Panc1 (cell line): ENCODE measurements at regions not wholly inside any gene's neighbourhood (a gene's known extent, or its start where the extent isn't known, plus 50 kb on each side); places are given as distances from the start of the nearest gene placed in this dataset.

ENCODE experiments used
- ATAC-seq: fragments of 200-7000 bp; cut with Tn5 transposase; 2 replicates; pipeline ENCODE4 v1.9.1; 2020; ENCODE audit warnings: mild to moderate bottlenecking, moderate library complexity
- BruUV-seq: library from RNA; stranded (reverse); fragments of 400-500 nt; replicated peaks from 2 replicates; lab custom pipeline; 2021; lab: Mats Ljungman, UMichigan
- CTCF ChIA-PET: fragments of 300-600 bp; sonication (Branson Sonifier 250); formaldehyde crosslinking; loops from one replicate; lab custom pipeline; 2022; ENCODE audit warnings: antibody characterized with exemption; lab: Charles Lee
- POLR2A ChIA-PET: fragments of 300-600 bp; sonication (Branson Sonifier 250); formaldehyde crosslinking; loops from one replicate; lab custom pipeline; 2022; ENCODE audit warnings: antibody characterized with exemption; lab: Charles Lee
- DNase-seq: peaks from one replicate; pipeline ENCODE4 v3.0.0-alpha.2; 2010; ENCODE audit warnings: low read depth, low spot score
- H3K27ac ChIP-seq: 2 replicates; pipeline ENCODE4 v1.5.1; 2011; ENCODE audit warnings: mild to moderate bottlenecking, low read length, inconsistent platforms
- H3K27me3 ChIP-seq: fragments of 200-500 bp; sonication (Bioruptor generic); 2 replicates; pipeline ENCODE4 v1.6.0; 2014; ENCODE audit warnings: low read length, inconsistent platforms; ENCODE audit not compliant: control insufficient read depth, insufficient read depth
- H3K36me3 ChIP-seq: fragments of 200-500 bp; sonication (Bioruptor generic); 2 replicates; pipeline ENCODE4 v1.5.1; 2014; ENCODE audit warnings: inconsistent platforms, mild to moderate bottlenecking, low read length, moderate library complexity; ENCODE audit not compliant: control insufficient read depth, insufficient read depth
- H3K4me1 ChIP-seq: 2 replicates; pipeline ENCODE4 v1.5.1; 2011; ENCODE audit warnings: inconsistent platforms, mild to moderate bottlenecking, low read length, moderate library complexity; ENCODE audit not compliant: control insufficient read depth, insufficient read depth
- H3K4me3 ChIP-seq, 2 experiments: 2 replicates each; pipeline ENCODE4 v1.5.1; 2011 to 2012; ENCODE audit warnings: low read depth in 2 of 2, low read length in 2 of 2, mild to moderate bottlenecking in 2 of 2, inconsistent platforms in 1 of 2, moderate library complexity in 1 of 2
- H3K9me3 ChIP-seq: fragments of 200-500 bp; sonication (Bioruptor generic); 2 replicates; pipeline ENCODE4 v1.5.1; 2014; ENCODE audit warnings: low read depth, mild to moderate bottlenecking, inconsistent platforms, low read length, moderate library complexity; ENCODE audit not compliant: control insufficient read depth, insufficient read depth
- POLR2AphosphoS5 ChIP-seq: IDR thresholded peaks from 2 replicates; pipeline ENCODE4 v1.6.1; 2012; ENCODE audit warnings: mild to moderate bottlenecking, low read depth, low read length, moderate library complexity
- SIN3A ChIP-seq: IDR thresholded peaks from 2 replicates; pipeline ENCODE4 v1.6.1; 2012; ENCODE audit warnings: low read depth, mild to moderate bottlenecking, low read length, moderate library complexity, borderline replicate concordance; ENCODE audit not compliant: insufficient read depth
- TCF7L2 ChIP-seq: IDR thresholded peaks from 2 replicates; pipeline ENCODE4 v1.6.1; 2011; ENCODE audit warnings: mild to moderate bottlenecking, low read depth, low read length, inconsistent platforms
- in situ Hi-C: cut with HindIII; loops from 2 replicates; pipeline ENCODE4 v1.10.0; 2016; ENCODE audit warnings: low sequenced_read_pairs, low pct_unique_long_range_greater_than_20kb
- intact Hi-C: fragments of 100-400 bp; cut with micrococcal nuclease; formaldehyde crosslinking; loops from one replicate; pipeline ENCODE4 v1.10.0; 2022; ENCODE audit not compliant: unreplicated experiment
- TF ChIP-seq, protein P1 (sequence below): fragments of 450-650 bp; IDR thresholded peaks from 2 replicates; pipeline ENCODE4 v1.5.1; 2017; ENCODE audit warnings: mild to moderate bottlenecking
- TF ChIP-seq, protein P2 (sequence below), 2 experiments: IDR thresholded peaks; 2 replicates each; pipeline ENCODE4 v1.6.1; 2011 to 2012; ENCODE audit warnings: low read depth in 2 of 2, control low read depth in 1 of 2, low read length in 1 of 2, mild to moderate bottlenecking in 1 of 2, moderate library complexity in 1 of 2; ENCODE audit not compliant: insufficient read depth in 1 of 2

DNA sequence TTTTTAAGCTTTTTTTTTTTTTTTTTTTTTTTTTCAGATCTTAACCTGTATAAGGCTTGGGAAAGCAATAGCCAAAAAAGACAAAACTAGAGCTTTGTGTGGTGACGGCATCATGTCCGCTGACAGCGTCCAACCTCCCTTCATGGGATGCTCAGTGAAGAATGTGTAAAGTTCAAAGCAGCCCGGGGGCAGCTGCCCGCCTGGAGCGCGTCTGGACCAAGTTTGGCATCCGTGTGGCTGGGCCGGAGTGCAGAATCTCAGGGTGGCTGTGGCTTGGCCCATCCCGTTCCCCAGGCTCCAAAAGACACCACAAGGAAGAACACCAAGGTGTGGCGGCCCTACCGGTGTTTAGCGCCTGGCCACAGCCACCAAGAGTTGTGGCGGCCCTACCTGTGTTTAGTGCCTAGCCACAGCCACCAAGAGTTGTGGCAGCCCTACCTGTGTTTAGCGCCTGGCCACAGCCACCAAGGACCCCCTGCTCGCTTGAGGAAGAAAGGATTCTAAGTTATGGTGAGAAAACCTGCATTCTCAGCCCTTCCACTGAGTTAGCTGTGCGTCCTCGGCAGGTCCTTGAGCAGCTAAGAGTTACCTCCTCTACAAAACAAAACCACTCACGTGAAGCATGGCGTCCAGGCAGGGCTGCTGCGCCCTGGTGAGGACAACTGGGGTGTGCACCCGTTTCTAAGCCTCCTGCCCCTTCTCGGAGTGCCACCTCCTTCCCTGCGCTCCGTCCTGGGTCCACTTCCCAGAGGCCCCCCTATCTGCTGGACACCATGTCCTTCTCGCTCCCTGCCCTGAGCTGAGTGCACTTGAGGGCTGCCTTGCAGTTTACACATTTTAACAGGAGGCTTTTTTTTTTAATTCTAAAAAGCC, 103.6 kb upstream of the SALL3 start:
- Histone ChIP-seq H3K27ac (no peak overlapping the region), H3K9me3 (no peaks in the 10 kb centered on the region), H3K4me1 (no peaks in the 10 kb centered on the region), H3K4me3 (no peak overlapping the region), H3K27me3 (peaks cover 28% of the 10 kb centered on the region), H3K36me3 (no peaks in the 10 kb centered on the region)
- ATAC-seq (no peak), DNase-seq (no peak)
- ChIA-PET POLR2A (no interaction called here), CTCF (interaction anchor here (0.6 to 1.3 kb wide), 7 partner anchors 35 to 1956 kb away, joined by 3 to 12 read pairs (median 3); no protein-coding TSS in a partner anchor)
- in situ Hi-C loops = no loop called here
- BruUV-seq = no TSS peak
- intact Hi-C loops = loop anchor here (5.0 kb wide), 3 partner anchors 111 to 371 kb away; no protein-coding TSS in a partner anchor
- TF ChIP-seq TCF7L2 = no peak
- TF ChIP-seq, protein P1, sequence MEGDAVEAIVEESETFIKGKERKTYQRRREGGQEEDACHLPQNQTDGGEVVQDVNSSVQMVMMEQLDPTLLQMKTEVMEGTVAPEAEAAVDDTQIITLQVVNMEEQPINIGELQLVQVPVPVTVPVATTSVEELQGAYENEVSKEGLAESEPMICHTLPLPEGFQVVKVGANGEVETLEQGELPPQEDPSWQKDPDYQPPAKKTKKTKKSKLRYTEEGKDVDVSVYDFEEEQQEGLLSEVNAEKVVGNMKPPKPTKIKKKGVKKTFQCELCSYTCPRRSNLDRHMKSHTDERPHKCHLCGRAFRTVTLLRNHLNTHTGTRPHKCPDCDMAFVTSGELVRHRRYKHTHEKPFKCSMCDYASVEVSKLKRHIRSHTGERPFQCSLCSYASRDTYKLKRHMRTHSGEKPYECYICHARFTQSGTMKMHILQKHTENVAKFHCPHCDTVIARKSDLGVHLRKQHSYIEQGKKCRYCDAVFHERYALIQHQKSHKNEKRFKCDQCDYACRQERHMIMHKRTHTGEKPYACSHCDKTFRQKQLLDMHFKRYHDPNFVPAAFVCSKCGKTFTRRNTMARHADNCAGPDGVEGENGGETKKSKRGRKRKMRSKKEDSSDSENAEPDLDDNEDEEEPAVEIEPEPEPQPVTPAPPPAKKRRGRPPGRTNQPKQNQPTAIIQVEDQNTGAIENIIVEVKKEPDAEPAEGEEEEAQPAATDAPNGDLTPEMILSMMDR = peak; percentile 74

DNA sequence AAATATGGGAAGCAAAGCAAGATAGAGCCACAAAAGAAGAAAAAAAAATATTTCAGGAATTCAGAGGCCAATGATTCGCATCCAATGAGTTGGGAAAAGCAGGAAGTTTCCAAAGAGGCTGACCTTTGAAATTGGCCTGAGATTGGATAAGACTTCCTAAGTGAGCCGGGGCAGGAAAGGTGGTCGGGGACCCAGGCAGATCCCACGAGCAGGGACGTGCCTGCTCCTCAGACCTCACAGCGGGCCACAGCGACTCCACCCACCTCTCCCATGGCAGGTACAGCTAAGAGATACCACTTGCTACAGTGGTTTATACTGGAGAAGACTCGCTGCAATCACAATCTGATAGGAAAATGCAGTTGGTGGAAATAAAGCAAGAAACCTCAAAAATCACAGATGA, 102.8 kb upstream of the SALL3 start:
- CTCF ChIA-PET = no interaction called here
- in situ Hi-C loops = no loop called here
- intact Hi-C loops = loop anchor here (5.0 kb wide), 3 partner anchors 110 to 370 kb away; no protein-coding TSS in a partner anchor

DNA sequence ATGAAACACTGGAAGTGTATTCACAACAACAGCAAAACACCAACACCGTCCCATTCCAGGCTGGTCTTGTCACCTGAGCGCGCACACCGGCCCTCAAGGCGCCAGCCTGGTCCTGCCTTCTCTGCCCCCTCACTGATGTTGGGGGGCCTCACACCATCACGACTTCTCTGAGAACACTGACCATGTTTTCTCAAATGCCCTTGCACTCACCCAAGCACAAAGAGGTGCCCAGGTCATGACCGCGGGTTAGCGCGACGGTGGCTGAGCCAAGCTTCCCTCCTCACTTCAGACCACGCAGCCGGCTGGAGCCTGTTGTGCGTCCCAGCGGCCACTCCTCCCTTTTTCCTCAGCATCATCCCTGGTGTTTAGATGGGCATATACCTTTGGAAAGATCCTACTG, 101.3 kb upstream of the SALL3 start:
- CTCF ChIA-PET = no interaction called here
- Histone ChIP-seq H3K36me3 (no peaks in the 10 kb centered on the region), H3K27ac (no peak overlapping the region), H3K9me3 (no peaks in the 10 kb centered on the region), H3K27me3 (peaks cover 23% of the 10 kb centered on the region), H3K4me1 (no peaks in the 10 kb centered on the region), H3K4me3 (no peak overlapping the region)
- intact Hi-C loops = loop anchor here (5.0 kb wide), 3 partner anchors 109 to 369 kb away; no protein-coding TSS in a partner anchor
- in situ Hi-C loops = no loop called here
- BruUV-seq = no TSS peak
- DNase-seq (no peak), ATAC-seq (no peak)
- TF ChIP-seq, protein P2, sequence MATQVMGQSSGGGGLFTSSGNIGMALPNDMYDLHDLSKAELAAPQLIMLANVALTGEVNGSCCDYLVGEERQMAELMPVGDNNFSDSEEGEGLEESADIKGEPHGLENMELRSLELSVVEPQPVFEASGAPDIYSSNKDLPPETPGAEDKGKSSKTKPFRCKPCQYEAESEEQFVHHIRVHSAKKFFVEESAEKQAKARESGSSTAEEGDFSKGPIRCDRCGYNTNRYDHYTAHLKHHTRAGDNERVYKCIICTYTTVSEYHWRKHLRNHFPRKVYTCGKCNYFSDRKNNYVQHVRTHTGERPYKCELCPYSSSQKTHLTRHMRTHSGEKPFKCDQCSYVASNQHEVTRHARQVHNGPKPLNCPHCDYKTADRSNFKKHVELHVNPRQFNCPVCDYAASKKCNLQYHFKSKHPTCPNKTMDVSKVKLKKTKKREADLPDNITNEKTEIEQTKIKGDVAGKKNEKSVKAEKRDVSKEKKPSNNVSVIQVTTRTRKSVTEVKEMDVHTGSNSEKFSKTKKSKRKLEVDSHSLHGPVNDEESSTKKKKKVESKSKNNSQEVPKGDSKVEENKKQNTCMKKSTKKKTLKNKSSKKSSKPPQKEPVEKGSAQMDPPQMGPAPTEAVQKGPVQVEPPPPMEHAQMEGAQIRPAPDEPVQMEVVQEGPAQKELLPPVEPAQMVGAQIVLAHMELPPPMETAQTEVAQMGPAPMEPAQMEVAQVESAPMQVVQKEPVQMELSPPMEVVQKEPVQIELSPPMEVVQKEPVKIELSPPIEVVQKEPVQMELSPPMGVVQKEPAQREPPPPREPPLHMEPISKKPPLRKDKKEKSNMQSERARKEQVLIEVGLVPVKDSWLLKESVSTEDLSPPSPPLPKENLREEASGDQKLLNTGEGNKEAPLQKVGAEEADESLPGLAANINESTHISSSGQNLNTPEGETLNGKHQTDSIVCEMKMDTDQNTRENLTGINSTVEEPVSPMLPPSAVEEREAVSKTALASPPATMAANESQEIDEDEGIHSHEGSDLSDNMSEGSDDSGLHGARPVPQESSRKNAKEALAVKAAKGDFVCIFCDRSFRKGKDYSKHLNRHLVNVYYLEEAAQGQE (IDR thresholded peaks at IDR 0.05; ENCODE audit: insufficient read depth in 1 of 2, low read depth in 2 of 2, low read length in 1 of 2) = no peak
- TF ChIP-seq TCF7L2 = no peak
- TF ChIP-seq, protein P1 = no peak
- no peak for TF ChIP-seq SIN3A
- no peak for TF ChIP-seq POLR2AphosphoS5
- POLR2A ChIA-PET = no interaction called here

More for the DNA sequence above, 102.8 kb upstream of the SALL3 start:
- Histone ChIP-seq H3K9me3 (no peaks in the 10 kb centered on the region), H3K27ac (no peak overlapping the region), H3K27me3 (peaks cover 23% of the 10 kb centered on the region), H3K4me1 (no peaks in the 10 kb centered on the region), H3K36me3 (no peaks in the 10 kb centered on the region), H3K4me3 (no peak overlapping the region)
- POLR2A ChIA-PET = no interaction called here
- ATAC-seq (no peak), DNase-seq (no peak)
- no TSS peak for BruUV-seq
- TF ChIP-seq, protein P1 = no peak
